ENCODE measurements at regions not wholly inside any gene's neighbourhood (a gene's known extent, or its start where the extent isn't known, plus 50 kb on each side); places are given as distances from the start of the nearest gene placed in this dataset.

GRCh38 chrY:21253455-21254248 is 257.5 kb upstream of the RBMY1B start:
- TF ChIP-seq CTCF (IDR thresholded peaks at IDR 0.05) (no peak), POLR2A (IDR thresholded peaks at IDR 0.05) (no peak)
- H3K27ac ChIP-seq: no peak overlapping the region
- ATAC-seq: peak in 1 of 4 donors; percentile 78
- no CpG with 5 or more reads among the region's 2 CpGs for WGBS (ENCODE audit: insufficient coverage, low coverage, low lambda C conversion rate, missing lambda C conversion rate)
- H3K27me3 ChIP-seq: no peaks in the 10 kb centered on the region
- no peak for DNase-seq
- no peaks in the 10 kb centered on the region for H3K9me3 ChIP-seq
- intact Hi-C loops (cut with DNase I): no loop called here
- H3K36me3 ChIP-seq: no peaks in the 10 kb centered on the region
- no peak overlapping the region for H3K4me3 ChIP-seq
- H3K4me1 ChIP-seq: no peaks in the 10 kb centered on the region

GRCh38 chrY:21254476-21254875 is 256.7 kb upstream of the RBMY1B start:
- WGBS (ENCODE audit: insufficient coverage, low coverage, low lambda C conversion rate, missing lambda C conversion rate): no CpG with 5 or more reads among the region's 2 CpGs
- ATAC-seq: no peak
- no peaks in the 10 kb centered on the region for H3K9me3 ChIP-seq
- no peak for DNase-seq
- no peaks in the 10 kb centered on the region for H3K36me3 ChIP-seq
- H3K4me1 ChIP-seq: no peaks in the 10 kb centered on the region
- no peak overlapping the region for H3K27ac ChIP-seq
- no peak overlapping the region for H3K4me3 ChIP-seq
- intact Hi-C loops (cut with DNase I): no loop called here
- TF ChIP-seq CTCF (IDR thresholded peaks at IDR 0.05) (no peak), POLR2A (IDR thresholded peaks at IDR 0.05) (no peak)
- H3K27me3 ChIP-seq: no peaks in the 10 kb centered on the region

- Histone ChIP-seq H3K4me3 (no peak overlapping the region), H3K9me3 (no peaks in the 10 kb centered on the region), H3K4me1 (no peaks in the 10 kb centered on the region), H3K27me3 (no peaks in the 10 kb centered on the region), H3K36me3 (no peaks in the 10 kb centered on the region), H3K27ac (no peak overlapping the region)
- ATAC-seq (no peak), DNase-seq (no peak)
- TF ChIP-seq CTCF (IDR thresholded peaks at IDR 0.05) (no peak), POLR2A (IDR thresholded peaks at IDR 0.05) (no peak)
- intact Hi-C loops (cut with DNase I): no loop called here
Observed at GRCh38 chrY:21256820-21257219, 254.3 kb upstream of the RBMY1B start.

GRCh38 chrY:21259707-21260106 is 251.4 kb upstream of the RBMY1B start:
- intact Hi-C loops (cut with DNase I): no loop called here
- ATAC-seq: no peak

More at GRCh38 chrY:21259707-21260106, 251.4 kb upstream of the RBMY1B start:
- Histone ChIP-seq H3K4me1 (no peaks in the 10 kb centered on the region), H3K27me3 (no peaks in the 10 kb centered on the region), H3K9me3 (no peaks in the 10 kb centered on the region), H3K36me3 (no peaks in the 10 kb centered on the region), H3K27ac (no peak overlapping the region), H3K4me3 (no peak overlapping the region)
- WGBS (ENCODE audit: insufficient coverage, low coverage, low lambda C conversion rate, missing lambda C conversion rate): no CpG with 5 or more reads among the region's 1 CpG
- DNase-seq: no peak
- no peak for TF ChIP-seq POLR2A (IDR thresholded peaks at IDR 0.05)
- no peak for TF ChIP-seq CTCF (IDR thresholded peaks at IDR 0.05)
